Posterior cingulate gyrus (tissue), 11 donors: ENCODE measurements at regions not wholly inside any gene's neighbourhood (a gene's known extent, or its start where the extent isn't known, plus 50 kb on each side); places are given as distances from the start of the nearest gene placed in this dataset.
A peak's percentile ranks its signal among the peaks of the same experiment; 100 is the strongest.
"Not testable (repeated sequence)": the region's sequence is repeated elsewhere in the genome, so short reads cannot be mapped to it uniquely, and the experiment has no call there.

Source experiments
- DNase-seq, 10 donors: peaks; one replicate each; pipeline versions ENCODE4 v3.0.0 to v3.0.0-alpha.2; 2020 to 2021; ENCODE audit warnings: mixed read lengths in 3 of 10
- intact Hi-C: fragments of 100-400 bp; cut with DNase I; formaldehyde crosslinking; loops from one replicate; pipeline ENCODE4 v1.15.1; 2023

- DNase-seq: no peak
- intact Hi-C loops: no loop called here
These were observed 2840.3 kb upstream of the PCDH20 start for GRCh38 chr13:64255988-64256387.

DNA sequence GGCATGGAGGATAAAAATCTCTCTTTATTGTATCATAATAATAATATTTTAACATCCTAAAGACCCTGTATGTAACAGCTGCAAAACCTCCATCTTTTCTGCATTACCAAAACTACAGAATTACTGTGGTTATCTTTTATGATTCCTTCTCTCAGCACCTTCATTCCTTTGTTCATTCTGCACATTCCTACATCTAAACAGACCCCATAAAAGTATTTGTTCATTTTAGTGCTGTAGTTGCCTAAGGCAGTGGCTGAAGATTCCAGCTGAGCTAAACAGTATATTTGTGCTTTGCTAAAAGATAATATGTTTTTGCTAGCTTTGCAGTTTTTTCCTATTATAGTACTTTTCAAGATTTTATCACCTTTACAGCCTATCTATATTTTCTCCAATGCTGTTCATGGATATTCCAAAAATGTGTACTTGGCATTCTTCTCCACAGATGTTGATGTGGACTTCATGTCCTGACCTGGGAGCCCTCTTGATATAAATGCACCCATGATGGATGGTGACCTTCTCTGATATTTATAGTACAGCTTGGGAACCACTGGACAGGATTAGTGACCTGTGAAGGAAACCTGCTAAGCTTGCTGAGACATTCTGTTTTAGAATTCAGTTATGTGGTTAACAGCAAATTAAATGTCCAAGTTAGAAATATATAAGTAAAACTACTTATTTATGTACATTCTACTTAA, 2832.9 kb upstream of the PCDH20 start:
- no peak for DNase-seq
- intact Hi-C loops: no loop called here

DNA sequence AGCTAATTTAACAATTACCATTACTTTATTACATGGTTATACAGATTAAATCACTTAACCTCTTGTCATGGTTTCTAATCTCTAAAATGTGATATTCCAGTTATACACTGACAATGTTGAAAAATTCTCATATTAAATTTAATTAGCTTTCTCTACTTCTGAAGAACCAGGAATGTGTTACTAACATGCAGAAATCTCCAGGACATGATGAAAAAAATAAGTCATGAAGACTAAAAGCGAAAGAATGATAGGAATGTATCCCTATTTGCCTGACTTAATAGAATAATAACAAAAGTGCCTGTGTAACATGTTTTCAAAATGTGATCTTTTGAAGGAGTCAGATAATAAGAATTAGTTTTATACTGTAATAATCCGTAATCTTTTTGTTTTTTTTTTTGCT, 2823.7 kb upstream of the PCDH20 start:
- intact Hi-C loops: no loop called here

GRCh38 chr13:64234255-64234654, 2818.6 kb upstream of the PCDH20 start:
- intact Hi-C loops: no loop called here
- DNase-seq: no peak

More for the DNA sequence above, 2823.7 kb upstream of the PCDH20 start:
- no peak for DNase-seq

GRCh38 chr13:64223016-64223415, 2807.4 kb upstream of the PCDH20 start:
- intact Hi-C loops: no loop called here
- DNase-seq: no peak

- DNase-seq: no peak
- intact Hi-C loops: no loop called here
These were observed 2791.0 kb upstream of the PCDH20 start for GRCh38 chr13:64206430-64207225.

DNA sequence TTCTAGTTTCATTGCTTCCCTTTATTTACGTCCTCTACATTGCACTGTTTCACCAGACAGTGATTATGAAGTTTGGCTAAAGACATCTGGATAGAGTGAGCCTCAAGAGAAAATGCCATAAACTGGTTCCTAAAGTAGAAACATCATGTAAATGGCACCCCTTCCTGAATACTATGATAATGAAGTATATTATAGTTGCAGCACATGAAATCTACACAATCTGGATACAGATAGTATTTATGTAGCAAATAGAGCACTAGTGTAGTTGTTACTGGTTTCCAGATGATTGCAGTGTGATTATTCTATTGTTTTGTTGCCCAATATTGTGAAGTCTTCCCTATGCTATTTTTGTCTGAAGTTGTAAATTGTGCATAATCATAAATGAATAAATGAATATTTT, 2786.9 kb upstream of the PCDH20 start:
- intact Hi-C loops: no loop called here
- no peak for DNase-seq

DNA sequence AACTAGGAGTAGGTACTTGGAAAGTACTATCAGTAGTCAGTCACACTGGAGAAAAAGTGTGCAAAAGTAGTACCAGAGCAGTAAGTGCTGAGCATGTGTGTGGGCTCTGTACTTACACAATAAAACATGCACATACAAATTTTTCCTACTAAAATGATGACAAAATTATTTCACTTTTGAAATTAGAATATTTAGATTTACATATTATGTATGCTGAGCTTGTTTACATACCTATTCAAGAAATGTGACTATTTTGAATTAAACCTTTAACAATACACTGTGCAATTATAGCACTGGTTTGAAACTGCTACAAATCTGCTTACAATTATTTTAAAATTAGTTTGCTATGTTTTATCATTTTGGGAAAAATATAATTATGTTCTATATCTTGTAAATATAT, 2781.6 kb upstream of the PCDH20 start:
- intact Hi-C loops: no loop called here
- DNase-seq: no peak

GRCh38 chr13:64186503-64187250, 2771.0 kb upstream of the PCDH20 start:
- no peak for DNase-seq
- intact Hi-C loops: no loop called here

- intact Hi-C loops: no loop called here
- no peak for DNase-seq
These were observed 2770.4 kb upstream of the PCDH20 start for GRCh38 chr13:64186071-64186470.

DNA sequence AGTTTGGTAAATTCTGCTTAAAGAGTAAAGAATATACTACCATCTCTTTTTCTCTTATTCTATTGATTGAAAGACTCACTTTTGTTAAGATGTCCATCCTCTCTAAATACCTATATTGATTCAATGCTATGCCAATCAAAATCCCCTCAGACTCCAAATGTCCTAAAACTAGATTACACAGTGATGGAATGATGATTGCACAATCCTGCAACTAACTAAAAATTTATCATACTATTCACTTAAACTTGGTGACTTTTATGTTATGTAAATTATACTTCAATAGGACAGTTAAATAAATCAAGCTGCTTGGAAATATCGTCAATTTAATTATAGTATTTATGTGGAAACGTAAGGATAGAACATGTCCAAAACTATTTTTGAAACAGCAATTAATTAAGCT, 2765.1 kb upstream of the PCDH20 start:
- no peak for DNase-seq
- intact Hi-C loops: no loop called here

DNA sequence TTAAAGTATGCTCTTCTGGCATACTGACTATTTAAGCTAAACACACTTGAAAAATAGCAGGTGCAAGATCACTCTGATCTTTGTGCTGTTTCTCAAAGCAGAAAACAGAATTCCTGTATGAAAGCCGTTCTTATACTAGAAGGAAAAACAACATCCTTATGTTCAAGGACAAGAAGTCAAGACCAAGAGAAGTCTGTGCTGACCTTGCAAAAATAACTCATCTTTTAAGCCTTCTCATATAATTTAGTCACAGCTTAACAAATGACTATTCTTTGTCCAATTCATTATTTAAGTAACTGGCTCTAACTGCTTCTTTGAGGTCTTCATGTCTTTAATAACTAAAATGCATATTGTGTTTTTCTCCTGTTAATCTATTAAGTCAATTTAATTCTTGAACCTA, 2750.2 kb upstream of the PCDH20 start:
- no peak for DNase-seq
- intact Hi-C loops: no loop called here

DNA sequence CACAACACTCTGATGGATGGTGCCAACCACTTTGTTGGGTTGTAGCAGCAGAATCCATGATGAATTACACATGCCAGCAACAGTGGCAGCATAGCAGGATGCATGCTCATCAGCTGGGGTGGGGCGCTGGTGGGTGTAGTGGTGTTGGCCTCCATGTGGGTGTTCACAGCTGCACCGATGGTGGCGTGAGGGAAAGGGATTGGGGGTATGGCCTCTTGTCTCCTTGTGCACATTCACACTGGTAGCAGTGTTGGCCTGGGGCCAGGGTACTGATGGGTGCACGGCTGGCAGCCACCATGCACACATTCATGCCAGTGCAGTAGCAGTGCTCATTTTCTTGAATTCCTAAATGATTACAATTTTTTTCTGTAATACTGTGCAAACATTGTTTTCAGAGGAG, 2748.8 kb upstream of the PCDH20 start:
- DNase-seq: peak in 4 of 10 donors; percentile 5 to 73 (median 56)
- intact Hi-C loops: no loop called here

GRCh38 chr13:64160479-64160878, 2744.8 kb upstream of the PCDH20 start:
- no peak for DNase-seq
- intact Hi-C loops: no loop called here

DNA sequence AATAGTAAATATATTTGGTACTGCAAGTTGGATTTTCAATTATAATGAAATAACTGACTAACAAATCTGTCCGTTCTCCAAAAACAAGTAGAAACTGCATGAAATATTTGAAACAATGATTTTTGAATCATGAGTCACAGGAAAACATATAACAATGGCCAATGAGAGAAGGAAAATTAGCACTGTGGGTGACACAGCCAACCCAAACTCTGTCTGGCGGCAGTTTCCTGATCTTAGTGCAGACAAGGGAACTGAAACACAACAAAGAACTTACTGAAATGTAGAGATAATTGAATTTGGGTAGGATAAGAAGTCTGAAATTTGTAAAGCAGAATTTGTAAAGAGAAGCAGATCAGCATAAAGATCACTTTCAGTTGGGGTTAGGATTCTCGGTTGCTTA, 2743.3 kb upstream of the PCDH20 start:
- DNase-seq: no peak
- intact Hi-C loops: no loop called here

GRCh38 chr13:64154514-64154913, 2738.9 kb upstream of the PCDH20 start:
- intact Hi-C loops: no loop called here
- DNase-seq: no peak

DNA sequence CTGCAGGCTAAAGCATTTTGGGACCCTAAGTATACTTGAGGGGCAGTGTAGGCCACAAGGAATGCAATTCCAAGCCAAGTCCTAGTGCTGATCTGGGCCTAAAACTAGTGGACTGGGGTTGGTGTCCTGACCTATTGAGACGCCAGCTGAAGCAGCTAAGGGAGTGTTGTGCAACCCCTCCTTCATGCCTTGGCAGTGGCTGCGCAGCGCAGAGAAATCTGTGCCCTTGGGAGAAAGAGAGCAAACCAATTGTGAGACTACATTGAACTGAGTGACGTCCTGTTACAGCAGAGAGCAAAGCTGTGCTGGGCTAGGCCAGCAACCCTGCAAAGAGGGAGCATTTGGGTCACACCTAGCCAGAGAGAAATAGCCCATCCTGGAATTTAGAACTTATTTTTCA, 2715.0 kb upstream of the PCDH20 start:
- intact Hi-C loops: no loop called here
- DNase-seq: peak in 1 of 10 donors; percentile 28

GRCh38 chr13:64130171-64130570, 2714.5 kb upstream of the PCDH20 start:
- peak in 1 of 10 donors; percentile 25 for DNase-seq
- intact Hi-C loops: no loop called here

DNA sequence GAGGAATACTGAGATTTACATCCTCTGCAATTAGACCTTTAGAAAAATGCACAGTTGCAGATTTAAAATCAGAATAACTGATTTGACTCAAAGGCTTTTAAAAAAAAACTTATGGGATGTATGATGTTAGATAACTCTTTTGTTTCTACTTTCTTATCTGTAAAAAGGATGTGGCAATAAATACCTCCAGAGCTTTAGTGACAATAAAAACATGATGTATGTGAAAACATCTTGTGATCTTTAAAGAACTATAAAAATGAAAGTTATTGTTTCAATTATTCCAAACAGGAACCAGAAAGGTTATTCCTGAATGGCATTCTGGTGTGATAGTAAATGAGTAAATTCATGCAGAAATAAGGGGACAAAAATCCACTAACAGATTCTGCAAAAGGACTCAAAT, 2712.2 kb upstream of the PCDH20 start:
- intact Hi-C loops: no loop called here
- no peak for DNase-seq

GRCh38 chr13:64127192-64127591, 2711.5 kb upstream of the PCDH20 start:
- intact Hi-C loops: no loop called here
- no peak for DNase-seq

GRCh38 chr13:64121023-64121709, 2705.5 kb upstream of the PCDH20 start:
- DNase-seq: peak in 1 of 10 donors; percentile 68
- intact Hi-C loops: not testable (repeated sequence)
